ENCODE measurements at regions not wholly inside any gene's neighbourhood (a gene's known extent, or its start where the extent isn't known, plus 50 kb on each side); places are given as distances from the start of the nearest gene placed in this dataset.
"Not testable (repeated sequence)": the region's sequence is repeated elsewhere in the genome, so short reads cannot be mapped to it uniquely, and the experiment has no call there.

GRCh38 chr14:52202151-52202550 lies 65.3 kb upstream of the PTGDR start:
- DNase-seq: no peak

- DNase-seq: no peak
These were observed 77.1 kb upstream of the PTGDR start for GRCh38 chr14:52190337-52190931.

GRCh38 chr14:52189325-52189724 lies 78.2 kb upstream of the PTGDR start:
- DNase-seq: no peak

- DNase-seq: no peak
These were observed 79.1 kb upstream of the PTGDR start for GRCh38 chr14:52188381-52188780.

- DNase-seq: no peak
These were observed 82.3 kb upstream of the PTGDR start for GRCh38 chr14:52185178-52185577.

GRCh38 chr14:52182853-52183252 lies 84.6 kb upstream of the PTGDR start:
- DNase-seq: no peak

GRCh38 chr14:52179141-52179790 lies 88.2 kb upstream of the PTGDR start:
- no peak for DNase-seq

GRCh38 chr14:52175982-52176502 lies 91.5 kb upstream of the PTGDR start:
- peak; percentile 89 to 92 for DNase-seq

- DNase-seq: not testable (repeated sequence)
These were observed 95.6 kb upstream of the PTGDR start for GRCh38 chr14:52171932-52172331.

GRCh38 chr14:52166822-52167221 lies 98.0 kb upstream of the NID2 start:
- no peak for DNase-seq

GRCh38 chr14:52155651-52156213 lies 86.9 kb upstream of the NID2 start:
- no peak for DNase-seq

GRCh38 chr14:52154992-52155650 lies 86.3 kb upstream of the NID2 start:
- DNase-seq: no peak

- DNase-seq: no peak
These were observed 85.1 kb upstream of the NID2 start for GRCh38 chr14:52153939-52154338.

- no peak for DNase-seq
These were observed 81.3 kb upstream of the NID2 start for GRCh38 chr14:52150162-52150561.

- DNase-seq: no peak
These were observed 79.5 kb upstream of the NID2 start for GRCh38 chr14:52148371-52148770.

GRCh38 chr14:52146504-52146903 lies 77.6 kb upstream of the NID2 start:
- peak in 1 of 2 experiments; percentile 11 for DNase-seq

GRCh38 chr14:52144099-52144498 lies 75.2 kb upstream of the NID2 start:
- DNase-seq: not testable (repeated sequence)

GRCh38 chr14:52142504-52142903 lies 73.6 kb upstream of the NID2 start:
- no peak for DNase-seq

GRCh38 chr14:52131640-52132320 lies 62.9 kb upstream of the NID2 start:
- peak; percentile 84 to 88 for DNase-seq

- DNase-seq: no peak
These were observed 60.9 kb upstream of the NID2 start for GRCh38 chr14:52129721-52130120.

GRCh38 chr14:52125885-52126284 lies 57.0 kb upstream of the NID2 start:
- DNase-seq: no peak

- no peak for DNase-seq
These were observed 56.2 kb upstream of the NID2 start for GRCh38 chr14:52124791-52125684.

All from Kasumi-1 (cell line).